COLO668 (cell line): ENCODE measurements at regions not wholly inside any gene's neighbourhood (a gene's known extent, or its start where the extent isn't known, plus 50 kb on each side); places are given as distances from the start of the nearest gene placed in this dataset.

Experiments
- DNase-seq: peaks from one replicate; lab custom pipeline; 2025; ENCODE audit not compliant: unreplicated experiment; lab: John Stamatoyannopoulos, UW

GRCh38 chrX:8232406-8232805 lies 61.3 kb upstream of the VCX2 start:
- DNase-seq, result no peak

GRCh38 chrX:8233091-8233490 lies 62.0 kb upstream of the VCX2 start:
- DNase-seq, result no peak

GRCh38 chrX:8235026-8235425 lies 64.0 kb upstream of the VCX2 start:
- DNase-seq, result no peak

GRCh38 chrX:8237718-8238117 lies 66.7 kb upstream of the VCX2 start:
- no peak for DNase-seq

GRCh38 chrX:8242431-8243020 lies 71.5 kb upstream of the VCX2 start:
- DNase-seq, result no peak

GRCh38 chrX:8244301-8244700 lies 73.2 kb upstream of the VCX2 start:
- DNase-seq, result no peak

GRCh38 chrX:8245411-8245810 lies 74.3 kb upstream of the VCX2 start:
- DNase-seq, result no peak

- DNase-seq, result no peak
Observed at GRCh38 chrX:8253096-8253495, 82.0 kb upstream of the VCX2 start.

- DNase-seq, result no peak
Observed at GRCh38 chrX:8254401-8254800, 83.3 kb upstream of the VCX2 start.

- DNase-seq, result no peak
Observed at GRCh38 chrX:8272821-8273220, 101.8 kb upstream of the VCX2 start.

- DNase-seq, result no peak
Observed at GRCh38 chrX:8273451-8273895, 102.4 kb upstream of the VCX2 start.

GRCh38 chrX:8274170-8274569 lies 103.1 kb upstream of the VCX2 start:
- DNase-seq, result no peak

GRCh38 chrX:8278557-8278956 lies 107.5 kb upstream of the VCX2 start:
- no peak for DNase-seq

GRCh38 chrX:8279323-8279722 lies 108.3 kb upstream of the VCX2 start:
- no peak for DNase-seq

GRCh38 chrX:8284131-8284530 lies 113.1 kb upstream of the VCX2 start:
- DNase-seq, result no peak

- DNase-seq, result no peak
Observed at GRCh38 chrX:8288590-8288989, 117.5 kb upstream of the VCX2 start.

- no peak for DNase-seq
Observed at GRCh38 chrX:8289523-8289922, 118.5 kb upstream of the VCX2 start.

- DNase-seq, result no peak
Observed at GRCh38 chrX:8297766-8298165, 126.7 kb upstream of the VCX2 start.

- DNase-seq, result no peak
Observed at GRCh38 chrX:8304668-8305067, 133.6 kb upstream of the VCX2 start.

GRCh38 chrX:8305350-8305749 lies 134.3 kb upstream of the VCX2 start:
- DNase-seq, result no peak

GRCh38 chrX:8306291-8306925 lies 135.3 kb upstream of the VCX2 start:
- no peak for DNase-seq

GRCh38 chrX:8310409-8310808 lies 139.3 kb upstream of the VCX2 start:
- DNase-seq, result no peak

GRCh38 chrX:8313844-8314243 lies 142.8 kb upstream of the VCX2 start:
- DNase-seq, result no peak
